Right lobe of liver (tissue), 1 donor: ENCODE measurements at regions not wholly inside any gene's neighbourhood (a gene's known extent, or its start where the extent isn't known, plus 50 kb on each side); places are given as distances from the start of the nearest gene placed in this dataset.

ENCODE experiments used
- small RNA-seq, 2 experiments: library from RNA; depleted of rRNA; stranded (forward); fragments of <200 nt; gene quantifications; one replicate each; pipeline ENCODE3, GENCODE V24; 2016

Small RNA genes in the stretch of these regions (small RNA-seq; reads per million reads assigned to genes)
- 0 to 0.68 reads per million in 2 experiments for gene RF00003
